PC-9 (cell line): ENCODE measurements at regions not wholly inside any gene's neighbourhood (a gene's known extent, or its start where the extent isn't known, plus 50 kb on each side); places are given as distances from the start of the nearest gene placed in this dataset.

Experiments used
- BruUV-seq: library from RNA; stranded (reverse); fragments of 400-500 nt; replicated peaks from 2 replicates; lab custom pipeline; 2021; lab: Mats Ljungman, UMichigan
- CTCF ChIA-PET: fragments of 300-600 bp; sonication (Branson Sonifier 250); formaldehyde crosslinking; loops from one replicate; lab custom pipeline; 2022; ENCODE audit warnings: antibody characterized with exemption; lab: Charles Lee
- POLR2A ChIA-PET: fragments of 300-600 bp; sonication (Branson Sonifier 250); formaldehyde crosslinking; loops from one replicate; lab custom pipeline; 2022; ENCODE audit warnings: antibody characterized with exemption; ENCODE audit not compliant: unreplicated experiment; lab: Charles Lee
- DNase-seq, 2 experiments: peaks; one replicate each; pipeline versions ENCODE4 v3.0.0 to v3.0.0-alpha.2; 2015 to 2022; ENCODE audit warnings: mixed read lengths in 1 of 2
- H2AFZ ChIP-seq: fragments of 200-600 bp; sonication (generic); 2 replicates; pipeline ENCODE4 v1.8.1; 2017; ENCODE audit warnings: antibody characterized with exemption
- H3F3A ChIP-seq: fragments of 200-600 bp; sonication (generic); 2 replicates; pipeline ENCODE4 v1.8.1; 2017; ENCODE audit warnings: antibody characterized with exemption, mild to moderate bottlenecking, low read depth; ENCODE audit not compliant: insufficient read depth
- H3K27ac ChIP-seq: fragments of 200-600 bp; sonication (generic); 2 replicates; pipeline ENCODE4 v1.6.1; 2016; ENCODE audit warnings: mixed run types
- H3K27me3 ChIP-seq: fragments of 200-600 bp; sonication (generic); 2 replicates; pipeline ENCODE4 v1.6.1; 2016; ENCODE audit warnings: low read depth, mixed run types; ENCODE audit not compliant: insufficient read depth
- H3K36me3 ChIP-seq: fragments of 200-600 bp; sonication (generic); 2 replicates; pipeline ENCODE4 v1.6.1; 2016; ENCODE audit warnings: low read depth, mixed run types
- H3K4me1 ChIP-seq: fragments of 200-600 bp; sonication (generic); replicated peaks from 2 replicates; pipeline ENCODE4 v1.6.1; 2016; ENCODE audit warnings: mixed run types; ENCODE audit not compliant: insufficient read depth
- H3K4me2 ChIP-seq: fragments of 200-600 bp; sonication (generic); 2 replicates; pipeline ENCODE4 v1.6.1; 2017; ENCODE audit warnings: mixed run types
- H3K4me3 ChIP-seq: fragments of 200-600 bp; sonication (generic); 2 replicates; pipeline ENCODE4 v1.6.1; 2016; ENCODE audit warnings: mixed run types
- H3K79me2 ChIP-seq: fragments of 200-600 bp; sonication (generic); 2 replicates; pipeline ENCODE4 v1.6.1; 2017; ENCODE audit warnings: low read depth, mixed run types
- H3K9me2 ChIP-seq: fragments of 200-600 bp; sonication (generic); 2 replicates; pipeline ENCODE4 v1.8.1; 2017; ENCODE audit warnings: mild to moderate bottlenecking; ENCODE audit not compliant: insufficient read depth
- H3K9me3 ChIP-seq: fragments of 200-600 bp; sonication (generic); 2 replicates; pipeline ENCODE4 v1.8.1; 2016; ENCODE audit warnings: low read depth; ENCODE audit not compliant: insufficient read depth
- H4K20me1 ChIP-seq: fragments of 200-600 bp; sonication (generic); 2 replicates; pipeline ENCODE4 v1.8.1; 2017; ENCODE audit not compliant: insufficient read depth
- EZH2 ChIP-seq: fragments of 200-600 bp; sonication (generic); IDR thresholded peaks from 2 replicates; pipeline ENCODE4 v1.8.0; 2017; ENCODE audit warnings: antibody characterized with exemption, low read depth
- intact Hi-C: fragments of 100-400 bp; cut with micrococcal nuclease; formaldehyde crosslinking; loops from one replicate; pipeline ENCODE4 v1.10.0; 2022; ENCODE audit not compliant: unreplicated experiment
- TF ChIP-seq, protein P1 (sequence below): fragments of 200-600 bp; sonication (generic); conservative IDR thresholded peaks from 2 replicates; pipeline ENCODE4 v1.6.1; 2017; ENCODE audit warnings: mixed run types, antibody characterized with exemption, mild to moderate bottlenecking, moderate library complexity

DNA sequence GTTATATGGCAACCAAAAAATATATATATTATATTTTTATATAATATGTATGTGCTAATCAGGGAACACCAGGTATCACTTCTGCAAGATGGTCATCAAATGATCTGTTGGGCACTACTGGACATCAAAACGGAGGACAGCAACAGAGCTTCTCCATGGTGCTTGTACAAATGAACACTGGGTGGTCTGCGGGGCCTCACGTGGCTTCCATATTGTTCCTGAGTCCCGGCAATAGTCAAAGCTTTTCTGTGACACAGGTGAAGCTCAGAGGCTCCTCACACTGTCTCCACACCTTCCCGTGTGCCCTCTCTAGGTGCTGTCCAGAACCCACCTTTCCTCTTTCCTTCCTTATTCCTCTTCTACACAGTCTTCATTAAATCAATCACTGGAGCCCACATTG, 149.9 kb upstream of the PIRT start:
- no peaks in the 10 kb centered on the region for H3K27me3 ChIP-seq
- no peak for DNase-seq
- H2AFZ ChIP-seq = no peak overlapping the region
- no peaks in the 10 kb centered on the region for H3F3A ChIP-seq
- no peak overlapping the region for H3K4me2 ChIP-seq
- CTCF ChIA-PET = no interaction called here
- H3K27ac ChIP-seq = no peak overlapping the region
- H4K20me1 ChIP-seq = no peaks in the 10 kb centered on the region
- H3K9me2 ChIP-seq = no peaks in the 10 kb centered on the region
- no peaks in the 10 kb centered on the region for H3K9me3 ChIP-seq
- H3K4me3 ChIP-seq = no peak overlapping the region
- H3K4me1 ChIP-seq = no peaks in the 10 kb centered on the region
- intact Hi-C loops = no loop called here
- POLR2A ChIA-PET = no interaction called here
- BruUV-seq = no TSS peak
- H3K36me3 ChIP-seq = no peaks in the 10 kb centered on the region
- TF ChIP-seq, protein P1, sequence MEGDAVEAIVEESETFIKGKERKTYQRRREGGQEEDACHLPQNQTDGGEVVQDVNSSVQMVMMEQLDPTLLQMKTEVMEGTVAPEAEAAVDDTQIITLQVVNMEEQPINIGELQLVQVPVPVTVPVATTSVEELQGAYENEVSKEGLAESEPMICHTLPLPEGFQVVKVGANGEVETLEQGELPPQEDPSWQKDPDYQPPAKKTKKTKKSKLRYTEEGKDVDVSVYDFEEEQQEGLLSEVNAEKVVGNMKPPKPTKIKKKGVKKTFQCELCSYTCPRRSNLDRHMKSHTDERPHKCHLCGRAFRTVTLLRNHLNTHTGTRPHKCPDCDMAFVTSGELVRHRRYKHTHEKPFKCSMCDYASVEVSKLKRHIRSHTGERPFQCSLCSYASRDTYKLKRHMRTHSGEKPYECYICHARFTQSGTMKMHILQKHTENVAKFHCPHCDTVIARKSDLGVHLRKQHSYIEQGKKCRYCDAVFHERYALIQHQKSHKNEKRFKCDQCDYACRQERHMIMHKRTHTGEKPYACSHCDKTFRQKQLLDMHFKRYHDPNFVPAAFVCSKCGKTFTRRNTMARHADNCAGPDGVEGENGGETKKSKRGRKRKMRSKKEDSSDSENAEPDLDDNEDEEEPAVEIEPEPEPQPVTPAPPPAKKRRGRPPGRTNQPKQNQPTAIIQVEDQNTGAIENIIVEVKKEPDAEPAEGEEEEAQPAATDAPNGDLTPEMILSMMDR = no peak
- TF ChIP-seq EZH2 = no peak
- no peaks in the 10 kb centered on the region for H3K79me2 ChIP-seq

DNA sequence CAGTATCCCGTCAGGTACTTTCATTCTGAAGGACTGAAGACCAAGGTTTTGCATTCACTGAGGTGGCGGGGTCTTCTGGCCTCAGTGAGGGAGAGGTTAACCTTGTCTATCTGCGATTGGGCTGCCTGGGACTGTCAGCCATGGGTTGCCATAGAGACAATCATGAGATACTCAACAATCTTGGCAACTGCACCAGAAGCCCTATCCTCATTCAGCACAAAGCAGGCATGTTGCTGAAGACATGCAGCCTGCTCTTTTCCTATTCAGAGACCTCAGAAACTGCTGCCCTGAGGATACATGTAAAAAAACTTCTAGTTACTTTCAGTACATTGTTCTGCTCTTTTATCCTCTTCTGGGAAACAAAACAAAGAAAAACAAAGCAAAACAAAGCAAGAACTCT, 146.3 kb upstream of the PIRT start:
- no peaks in the 10 kb centered on the region for H4K20me1 ChIP-seq
- TF ChIP-seq, protein P1 = no peak
- ChIA-PET CTCF (no interaction called here), POLR2A (interaction anchor here (0.6 kb wide), 1 partner anchor 211 kb away, joined by 3 read pairs; no protein-coding TSS in a partner anchor)
- H3K9me2 ChIP-seq = no peaks in the 10 kb centered on the region
- H3K4me3 ChIP-seq = no peak overlapping the region
- BruUV-seq = no TSS peak
- H3K4me1 ChIP-seq = no peaks in the 10 kb centered on the region
- H3K27me3 ChIP-seq = no peaks in the 10 kb centered on the region
- no peaks in the 10 kb centered on the region for H3K79me2 ChIP-seq
- H2AFZ ChIP-seq = no peak overlapping the region
- no peak overlapping the region for H3K4me2 ChIP-seq
- no peaks in the 10 kb centered on the region for H3K36me3 ChIP-seq
- H3K27ac ChIP-seq = no peak overlapping the region
- no peak for DNase-seq
- H3K9me3 ChIP-seq = no peaks in the 10 kb centered on the region
- no peaks in the 10 kb centered on the region for H3F3A ChIP-seq
- intact Hi-C loops = no loop called here

DNA sequence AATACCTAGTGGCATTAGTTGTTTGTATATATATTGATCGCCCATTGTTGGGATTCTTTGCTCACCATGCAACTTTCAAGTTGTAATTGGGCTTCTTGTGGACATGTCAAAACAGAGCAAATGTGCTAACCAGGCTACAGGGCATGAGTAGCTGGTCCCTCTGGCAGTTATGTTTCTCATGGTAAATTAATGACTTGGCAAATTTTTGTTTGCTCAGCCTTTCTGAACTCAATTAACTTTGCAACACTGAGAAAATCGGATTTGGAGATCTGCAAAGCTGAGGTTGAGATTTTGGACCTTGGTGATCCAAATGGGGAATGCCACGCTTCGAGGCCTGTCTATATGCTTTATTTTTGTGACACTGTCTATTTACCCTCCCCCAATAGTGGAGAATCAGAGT, 138.5 kb upstream of the PIRT start:
- H3K4me2 ChIP-seq = no peak overlapping the region
- no peaks in the 10 kb centered on the region for H3K27me3 ChIP-seq
- H3K9me2 ChIP-seq = no peaks in the 10 kb centered on the region
- H3K79me2 ChIP-seq = no peaks in the 10 kb centered on the region
- TF ChIP-seq, protein P1 = no peak
- no peak for TF ChIP-seq EZH2
- H3F3A ChIP-seq = no peaks in the 10 kb centered on the region
- no peak overlapping the region for H2AFZ ChIP-seq
- H3K27ac ChIP-seq = no peak overlapping the region
- intact Hi-C loops = no loop called here
- H3K4me3 ChIP-seq = no peak overlapping the region
- H4K20me1 ChIP-seq = no peaks in the 10 kb centered on the region
- no peak for DNase-seq
- ChIA-PET CTCF (no interaction called here), POLR2A (no interaction called here)
- no peaks in the 10 kb centered on the region for H3K9me3 ChIP-seq
- no TSS peak for BruUV-seq
- no peaks in the 10 kb centered on the region for H3K4me1 ChIP-seq
- H3K36me3 ChIP-seq = no peaks in the 10 kb centered on the region
